ENCODE measurements at regions not wholly inside any gene's neighbourhood (a gene's known extent, or its start where the extent isn't known, plus 50 kb on each side); places are given as distances from the start of the nearest gene placed in this dataset.

- Histone ChIP-seq H3K36me3 (ENCODE audit: control insufficient read depth in 2 of 2, insufficient read depth in 1 of 2, low read length in 2 of 2) (no peaks in the 10 kb centered on the region), H3K4me1 (ENCODE audit: control insufficient read depth, insufficient read depth, low read length) (no peaks in the 10 kb centered on the region), H3K9me3 (ENCODE audit: control insufficient read depth, insufficient read depth, low read depth, low read length) (no peaks in the 10 kb centered on the region), H3K27ac (ENCODE audit: extremely low read depth, low read depth, low read length) (no peak overlapping the region), H3K4me3 (ENCODE audit: low read depth, low read length) (no peak overlapping the region)
- CTCF ChIA-PET, result no interaction called here
- POLR2A ChIA-PET, result no interaction called here
- TF ChIP-seq ZNF571 (tag by site-specific recombination; IDR thresholded peaks at IDR 0.05), result no peak
- TF ChIP-seq, protein P1, sequence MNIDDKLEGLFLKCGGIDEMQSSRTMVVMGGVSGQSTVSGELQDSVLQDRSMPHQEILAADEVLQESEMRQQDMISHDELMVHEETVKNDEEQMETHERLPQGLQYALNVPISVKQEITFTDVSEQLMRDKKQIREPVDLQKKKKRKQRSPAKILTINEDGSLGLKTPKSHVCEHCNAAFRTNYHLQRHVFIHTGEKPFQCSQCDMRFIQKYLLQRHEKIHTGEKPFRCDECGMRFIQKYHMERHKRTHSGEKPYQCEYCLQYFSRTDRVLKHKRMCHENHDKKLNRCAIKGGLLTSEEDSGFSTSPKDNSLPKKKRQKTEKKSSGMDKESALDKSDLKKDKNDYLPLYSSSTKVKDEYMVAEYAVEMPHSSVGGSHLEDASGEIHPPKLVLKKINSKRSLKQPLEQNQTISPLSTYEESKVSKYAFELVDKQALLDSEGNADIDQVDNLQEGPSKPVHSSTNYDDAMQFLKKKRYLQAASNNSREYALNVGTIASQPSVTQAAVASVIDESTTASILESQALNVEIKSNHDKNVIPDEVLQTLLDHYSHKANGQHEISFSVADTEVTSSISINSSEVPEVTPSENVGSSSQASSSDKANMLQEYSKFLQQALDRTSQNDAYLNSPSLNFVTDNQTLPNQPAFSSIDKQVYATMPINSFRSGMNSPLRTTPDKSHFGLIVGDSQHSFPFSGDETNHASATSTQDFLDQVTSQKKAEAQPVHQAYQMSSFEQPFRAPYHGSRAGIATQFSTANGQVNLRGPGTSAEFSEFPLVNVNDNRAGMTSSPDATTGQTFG (tag by site-specific recombination; IDR thresholded peaks at IDR 0.05; ENCODE audit: borderline replicate concordance), result no peak
- TF ChIP-seq MEIS1 (CRISPR knock-in tag; IDR thresholded peaks at IDR 0.05; ENCODE audit: borderline replicate concordance), result no peak
- no peak for TF ChIP-seq OSR2 (tag by site-specific recombination; IDR thresholded peaks at IDR 0.05)
- no peak for TF ChIP-seq ZNF146 (tag by site-specific recombination; IDR thresholded peaks at IDR 0.05)
- no peak for TF ChIP-seq HOXD13 (CRISPR knock-in tag; IDR thresholded peaks at IDR 0.05; ENCODE audit: borderline replicate concordance)
- no peak for TF ChIP-seq KLF9 (tag by site-specific recombination; IDR thresholded peaks at IDR 0.05; ENCODE audit: low read depth)
- TF ChIP-seq ZNF404 (tag by site-specific recombination; IDR thresholded peaks at IDR 0.05), result no peak
- no peak for TF ChIP-seq ZNF473 (tag by site-specific recombination; IDR thresholded peaks at IDR 0.05)
- TF ChIP-seq BCL11A (tag by site-specific recombination; IDR thresholded peaks at IDR 0.05; ENCODE audit: low read depth), result no peak
- TF ChIP-seq IKZF3 (tag by site-specific recombination; IDR thresholded peaks at IDR 0.05), result no peak
- no peak for TF ChIP-seq ZNF202 (tag by site-specific recombination; IDR thresholded peaks at IDR 0.05; ENCODE audit: borderline replicate concordance)
- no peak for TF ChIP-seq ZNF10 (tag by site-specific recombination; IDR thresholded peaks at IDR 0.05)
- no peak for TF ChIP-seq ZNF747 (tag by site-specific recombination; IDR thresholded peaks at IDR 0.05)
- TF ChIP-seq, protein P2, sequence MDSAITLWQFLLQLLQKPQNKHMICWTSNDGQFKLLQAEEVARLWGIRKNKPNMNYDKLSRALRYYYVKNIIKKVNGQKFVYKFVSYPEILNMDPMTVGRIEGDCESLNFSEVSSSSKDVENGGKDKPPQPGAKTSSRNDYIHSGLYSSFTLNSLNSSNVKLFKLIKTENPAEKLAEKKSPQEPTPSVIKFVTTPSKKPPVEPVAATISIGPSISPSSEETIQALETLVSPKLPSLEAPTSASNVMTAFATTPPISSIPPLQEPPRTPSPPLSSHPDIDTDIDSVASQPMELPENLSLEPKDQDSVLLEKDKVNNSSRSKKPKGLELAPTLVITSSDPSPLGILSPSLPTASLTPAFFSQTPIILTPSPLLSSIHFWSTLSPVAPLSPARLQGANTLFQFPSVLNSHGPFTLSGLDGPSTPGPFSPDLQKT (IDR thresholded peaks at IDR 0.05; ENCODE audit: borderline replicate concordance, low read depth, low read length), result no peak
- TF ChIP-seq GLI2 (tag by site-specific recombination; IDR thresholded peaks at IDR 0.05; ENCODE audit: borderline replicate concordance, low read depth), result no peak
- TF ChIP-seq ZNF555 (tag by site-specific recombination; conservative IDR thresholded peaks at IDR 0.05), result no peak
- no peak for TF ChIP-seq ZNF510 (tag by site-specific recombination; IDR thresholded peaks at IDR 0.05; ENCODE audit: insufficient replicate concordance)
- no peak for TF ChIP-seq GLI4 (tag by site-specific recombination; IDR thresholded peaks at IDR 0.05)
- no peak for TF ChIP-seq ZBTB1 (tag by site-specific recombination; IDR thresholded peaks at IDR 0.05)
Observed at GRCh38 chr5:21244982-21245381, 1257.0 kb upstream of the CDH18 start.

GRCh38 chr5:21238786-21239185 lies 1250.8 kb upstream of the CDH18 start:
- Histone ChIP-seq H3K4me3 (ENCODE audit: low read depth, low read length) (no peak overlapping the region), H3K9me3 (ENCODE audit: control insufficient read depth, insufficient read depth, low read depth, low read length) (no peaks in the 10 kb centered on the region), H3K4me1 (ENCODE audit: control insufficient read depth, insufficient read depth, low read length) (no peaks in the 10 kb centered on the region), H3K36me3 (ENCODE audit: control insufficient read depth in 2 of 2, insufficient read depth in 1 of 2, low read length in 2 of 2) (no peaks in the 10 kb centered on the region), H3K27ac (ENCODE audit: extremely low read depth, low read depth, low read length) (no peak overlapping the region)
- TF ChIP-seq ZNF391 (tag by site-specific recombination; IDR thresholded peaks at IDR 0.05; ENCODE audit: borderline replicate concordance, low read depth), result no peak
- no peak for TF ChIP-seq ZNF549 (tag by site-specific recombination; IDR thresholded peaks at IDR 0.05)
- CTCF ChIA-PET, result no interaction called here
- POLR2A ChIA-PET, result no interaction called here
